ENCODE measurements at regions not wholly inside any gene's neighbourhood (a gene's known extent, or its start where the extent isn't known, plus 50 kb on each side); places are given as distances from the start of the nearest gene placed in this dataset.
"Not testable (repeated sequence)": the region's sequence is repeated elsewhere in the genome, so short reads cannot be mapped to it uniquely, and the experiment has no call there.

- no peak for DNase-seq
Measured at GRCh38 chr5:143659599-143660238, 152.2 kb upstream of the HMHB1 start.

- no peak for DNase-seq
Measured at GRCh38 chr5:143658956-143659355, 153.0 kb upstream of the HMHB1 start.

DNA sequence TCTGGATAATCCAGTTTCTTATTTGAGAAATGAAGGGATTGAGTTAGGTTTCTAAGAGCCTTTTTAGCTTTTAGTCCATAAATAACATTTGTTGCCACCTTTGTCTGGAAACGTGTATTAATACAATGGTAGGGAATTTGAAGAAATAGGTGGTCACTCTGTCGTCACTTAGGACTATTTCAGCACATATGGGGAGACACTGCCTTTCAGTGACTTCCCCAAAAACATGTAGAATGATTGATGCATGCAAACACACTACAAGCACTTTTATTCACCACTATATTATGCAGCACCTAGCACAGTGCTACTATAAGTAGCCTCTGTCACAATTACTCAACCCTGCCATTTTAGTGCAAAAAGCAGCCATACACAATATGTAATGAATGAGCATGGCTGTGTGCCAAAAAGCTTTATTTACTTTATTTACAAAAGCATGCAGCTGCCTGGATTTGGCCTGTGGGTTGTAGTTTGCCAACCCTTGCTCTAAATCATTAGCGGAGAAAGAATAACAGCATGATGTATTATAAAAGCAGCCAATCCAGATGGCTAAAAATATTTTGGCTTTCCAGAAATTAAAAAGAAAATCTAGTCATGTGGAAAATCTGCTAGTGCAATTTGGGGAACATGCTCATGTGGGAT, 154.2 kb upstream of the HMHB1 start:
- peak; percentile 45 for DNase-seq

DNA sequence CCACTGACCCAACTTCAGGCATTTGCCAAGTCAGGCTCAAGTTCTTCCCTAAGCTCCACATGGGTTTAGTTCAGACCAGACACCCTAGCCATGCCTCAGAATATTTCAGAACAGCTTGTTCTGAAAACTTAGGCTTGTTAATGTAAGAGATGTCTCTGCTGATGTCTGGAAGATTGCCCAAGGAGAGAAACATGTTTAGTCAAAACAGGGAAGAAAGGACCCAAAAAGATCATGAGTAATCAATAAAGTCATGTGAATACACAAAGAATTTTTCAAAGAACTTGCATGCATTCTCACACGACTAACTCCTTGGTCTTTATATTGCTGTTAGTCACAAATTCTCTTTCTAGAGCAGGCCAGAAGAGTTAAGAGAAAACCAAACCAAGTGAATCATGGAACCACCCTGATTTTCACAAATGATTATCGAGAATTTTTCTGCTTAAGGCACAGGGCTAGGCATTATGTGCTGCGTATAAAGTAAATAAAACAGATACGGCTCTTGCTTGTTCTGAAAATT, 158.1 kb upstream of the HMHB1 start:
- no peak for DNase-seq

GRCh38 chr5:143653256-143653655, 158.7 kb upstream of the HMHB1 start:
- no peak for DNase-seq

DNA sequence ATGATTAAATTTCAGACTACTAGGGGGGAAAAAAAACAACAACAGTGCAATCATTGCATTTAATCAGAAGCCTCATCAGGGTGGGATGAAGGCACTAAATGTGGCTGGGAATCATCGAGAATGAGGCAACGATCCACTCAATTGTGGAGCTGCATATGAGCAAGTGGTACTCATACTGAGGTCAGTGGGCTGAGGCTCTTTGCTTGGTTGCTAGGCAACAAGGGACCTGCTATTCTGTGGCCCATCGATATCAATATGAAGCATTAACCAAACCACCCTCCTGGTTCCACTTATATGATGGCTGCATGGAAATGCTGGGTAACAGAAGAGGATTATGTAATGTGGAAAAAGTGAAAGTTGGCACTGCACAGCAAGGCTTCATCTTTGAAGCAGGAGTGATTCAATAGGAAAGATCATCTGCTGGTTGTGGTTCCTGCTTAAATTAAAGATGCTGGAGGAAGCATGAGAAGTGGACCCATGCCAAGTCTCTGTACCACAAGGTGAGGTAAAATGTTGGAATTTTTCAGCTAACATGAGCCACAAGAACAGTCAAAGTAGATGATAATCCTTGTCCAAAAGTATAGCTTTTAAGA, 159.8 kb upstream of the HMHB1 start:
- no peak for DNase-seq

DNA sequence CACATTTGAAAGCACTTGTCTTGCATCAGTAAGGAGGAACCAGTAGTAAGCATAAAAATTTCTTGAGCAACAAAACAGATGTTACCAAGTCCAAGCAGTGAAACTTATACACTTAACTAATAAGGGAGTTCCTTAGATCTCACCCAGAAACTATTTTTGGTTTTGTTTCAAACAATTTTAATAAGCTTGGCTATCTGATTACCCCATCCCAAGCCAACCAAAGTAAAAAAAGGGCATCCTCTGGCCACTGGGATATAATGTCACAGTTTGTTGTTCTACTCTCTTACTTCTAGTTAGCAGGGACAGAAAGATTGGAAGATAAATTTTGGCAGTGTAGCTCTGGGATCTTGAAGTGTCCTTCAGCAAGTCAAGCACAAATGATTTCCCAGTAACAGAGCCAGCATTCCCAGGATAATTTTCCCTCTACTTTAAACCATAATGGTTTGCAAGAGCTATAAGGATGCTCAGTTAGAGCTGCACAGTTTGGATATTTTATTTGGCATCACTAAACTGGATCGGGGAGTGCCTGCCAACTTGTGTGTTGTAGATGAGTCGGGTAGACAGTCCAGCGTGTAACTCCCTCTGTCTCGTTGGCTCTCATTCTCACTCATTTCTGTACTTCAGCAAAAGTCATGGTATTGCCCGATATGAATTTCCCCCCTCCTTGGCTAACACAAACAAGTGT, 161.9 kb upstream of the HMHB1 start:
- peak; percentile 35 for DNase-seq

GRCh38 chr5:143648696-143649095, 163.3 kb upstream of the HMHB1 start:
- DNase-seq = no peak

DNA sequence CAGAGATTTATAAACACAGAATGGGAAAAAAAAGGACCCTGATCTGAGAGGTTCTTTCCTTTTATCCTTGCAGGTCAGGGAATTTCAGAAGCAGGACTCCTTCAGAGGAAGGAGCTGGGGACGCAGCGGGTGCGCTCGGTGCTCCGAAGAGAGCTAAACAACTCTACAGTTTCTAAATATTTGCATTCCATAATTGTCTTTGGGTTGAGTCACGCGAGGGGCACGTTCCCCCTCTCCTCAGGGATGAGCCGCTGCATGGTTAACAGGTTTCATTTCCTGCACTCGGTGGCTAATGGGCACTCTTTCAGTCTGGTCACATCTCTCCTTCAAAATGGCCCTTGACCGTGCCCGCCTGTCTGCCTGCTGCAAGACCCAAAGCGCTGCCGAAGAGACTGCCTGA, 165.0 kb upstream of the HMHB1 start:
- DNase-seq = no peak

DNA sequence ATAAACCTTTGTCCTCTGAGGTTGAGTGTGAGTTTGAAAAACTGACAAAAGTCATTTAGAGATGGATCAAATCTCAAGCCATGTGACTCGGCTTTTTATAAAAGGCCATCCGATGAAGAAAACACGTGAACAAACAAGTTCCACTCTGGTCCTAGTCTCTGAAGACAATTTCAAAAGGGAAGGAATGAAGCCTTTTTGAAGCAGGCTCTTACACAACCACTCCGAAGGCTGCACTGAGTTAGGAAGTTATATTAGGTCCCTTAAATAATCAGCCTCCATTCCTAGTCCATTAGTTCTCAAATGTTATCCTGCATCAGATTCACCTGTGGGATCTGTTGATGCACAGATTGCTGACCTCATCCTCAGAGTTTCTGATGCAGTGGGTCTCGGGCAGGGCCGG, 166.6 kb upstream of the HMHB1 start:
- no peak for DNase-seq

DNA sequence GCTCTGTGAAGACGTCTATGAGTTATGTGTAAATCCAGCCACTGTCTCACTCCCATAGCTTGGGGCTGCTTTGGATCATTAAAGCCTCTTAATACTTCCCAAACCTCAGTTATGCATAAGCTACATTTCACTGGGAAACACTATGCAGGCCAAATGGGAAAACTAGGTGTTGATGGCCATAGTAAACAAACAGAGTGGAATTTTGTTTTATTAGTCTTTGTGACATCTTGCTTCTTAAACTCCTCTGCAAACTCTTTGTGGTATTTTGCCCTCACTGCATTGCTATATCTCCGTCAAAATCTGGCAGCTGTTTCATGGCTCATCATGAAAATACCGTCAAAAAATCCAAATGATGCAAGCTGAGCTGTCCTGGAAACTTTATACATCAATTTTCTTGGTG, 167.2 kb upstream of the HMHB1 start:
- no peak for DNase-seq

DNA sequence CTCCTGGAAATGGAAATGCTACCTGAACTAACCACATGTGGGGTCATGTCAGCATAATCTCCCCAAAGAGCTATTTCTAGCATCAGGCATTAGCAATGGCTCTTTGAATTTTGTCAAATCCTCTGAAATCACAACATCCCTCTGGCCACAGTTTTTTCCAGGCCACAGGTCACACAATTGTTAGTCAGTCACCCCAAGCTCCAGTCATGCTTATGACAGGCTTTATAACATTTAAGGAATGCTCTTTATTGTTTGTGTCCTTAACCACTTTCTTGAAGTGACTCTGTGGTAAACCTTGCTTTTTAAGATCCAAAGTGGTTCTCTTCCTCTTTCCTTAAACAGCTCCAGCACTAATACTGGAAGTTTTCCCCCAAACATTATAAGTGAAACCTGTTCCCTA, 169.2 kb upstream of the HMHB1 start:
- DNase-seq = no peak

DNA sequence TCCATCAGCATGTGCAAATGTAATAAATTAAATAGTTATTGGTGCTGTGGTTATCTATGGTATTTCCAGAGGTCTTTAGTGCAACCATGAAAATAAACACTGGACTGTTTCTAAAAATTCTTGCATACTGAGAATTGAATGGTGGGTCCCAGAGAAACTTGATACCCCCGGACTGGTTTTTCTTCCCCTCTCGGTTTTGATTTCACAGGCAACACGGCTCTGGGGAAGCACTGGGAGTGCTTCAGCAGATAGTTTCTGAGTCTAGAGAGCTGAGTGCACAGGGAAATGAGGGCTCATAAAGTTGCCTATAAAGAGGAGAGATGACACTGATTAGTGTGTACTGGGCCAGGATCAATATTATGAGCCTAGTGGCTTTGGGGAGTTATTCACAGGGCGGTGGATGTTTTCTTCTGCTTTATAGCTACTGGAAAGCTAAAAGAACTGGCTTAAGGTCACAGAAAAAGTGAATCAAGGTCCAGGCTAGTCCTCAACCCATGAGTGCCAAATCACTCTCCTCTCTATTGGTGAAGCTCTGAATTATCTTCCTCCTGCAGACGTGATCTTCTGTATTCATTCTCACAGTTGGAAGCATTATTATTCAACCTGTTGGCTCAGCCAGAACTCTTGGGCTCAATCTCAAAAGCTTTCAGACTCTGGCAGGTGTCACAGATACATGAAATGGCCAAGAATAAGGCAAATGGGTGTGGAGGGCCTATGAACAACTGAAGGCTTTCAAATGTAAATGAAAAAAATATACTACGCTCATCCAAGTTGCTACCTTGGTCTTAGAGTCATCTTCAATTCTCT, 170.2 kb upstream of the HMHB1 start:
- DNase-seq = peak; percentile 19

GRCh38 chr5:143638654-143639053, 173.3 kb upstream of the HMHB1 start:
- no peak for DNase-seq

DNA sequence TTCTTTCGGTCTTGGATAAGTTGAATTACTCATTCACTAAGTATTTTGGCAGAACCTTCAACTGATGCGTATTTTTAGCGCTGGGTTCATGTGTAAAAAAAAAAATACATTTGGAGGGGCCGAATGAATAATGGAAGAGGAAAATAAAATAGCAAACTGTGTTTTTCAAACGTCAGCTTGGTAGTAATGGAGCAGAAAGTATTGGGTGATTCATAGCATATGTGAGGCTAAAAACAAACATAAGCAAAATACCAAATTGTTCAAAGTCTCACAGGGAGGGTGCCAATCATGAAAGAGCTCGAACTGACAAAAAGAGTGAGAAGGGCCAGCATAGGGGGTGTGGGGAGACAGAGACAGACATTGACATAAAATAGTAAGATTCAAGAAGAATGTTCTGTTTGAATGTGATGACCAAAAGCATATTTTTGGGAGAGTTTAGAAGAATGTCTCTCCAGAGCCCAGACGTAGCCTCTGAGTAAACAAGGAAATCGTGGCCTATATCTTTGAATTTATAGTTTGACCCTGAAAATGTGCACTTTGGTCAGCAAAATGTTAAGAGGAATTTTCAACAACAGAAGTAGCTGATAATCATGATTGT, 174.9 kb upstream of the HMHB1 start:
- DNase-seq = peak; percentile 34

GRCh38 chr5:143635888-143636287, 176.1 kb upstream of the HMHB1 start:
- DNase-seq = no peak

GRCh38 chr5:143635146-143635752, 176.7 kb upstream of the HMHB1 start:
- DNase-seq = no peak

DNA sequence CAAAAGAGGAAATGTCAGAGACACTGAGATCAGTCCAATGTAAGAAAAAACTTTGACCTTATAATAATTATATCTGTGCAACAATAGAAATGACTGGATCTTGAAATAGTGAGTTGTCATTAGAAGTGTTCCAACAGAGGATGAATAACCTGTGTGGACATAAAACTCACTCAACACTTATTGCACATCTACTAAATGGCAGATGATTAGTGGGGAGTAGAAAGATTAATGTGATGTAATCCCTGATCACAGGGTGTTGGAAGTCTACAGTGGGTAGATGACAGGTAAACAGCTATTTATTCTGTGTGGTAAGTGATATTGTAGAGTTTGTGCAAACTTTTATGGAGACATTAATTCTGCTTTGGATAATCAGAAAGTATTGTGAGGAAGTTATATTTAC, 177.3 kb upstream of the HMHB1 start:
- DNase-seq = no peak

DNA sequence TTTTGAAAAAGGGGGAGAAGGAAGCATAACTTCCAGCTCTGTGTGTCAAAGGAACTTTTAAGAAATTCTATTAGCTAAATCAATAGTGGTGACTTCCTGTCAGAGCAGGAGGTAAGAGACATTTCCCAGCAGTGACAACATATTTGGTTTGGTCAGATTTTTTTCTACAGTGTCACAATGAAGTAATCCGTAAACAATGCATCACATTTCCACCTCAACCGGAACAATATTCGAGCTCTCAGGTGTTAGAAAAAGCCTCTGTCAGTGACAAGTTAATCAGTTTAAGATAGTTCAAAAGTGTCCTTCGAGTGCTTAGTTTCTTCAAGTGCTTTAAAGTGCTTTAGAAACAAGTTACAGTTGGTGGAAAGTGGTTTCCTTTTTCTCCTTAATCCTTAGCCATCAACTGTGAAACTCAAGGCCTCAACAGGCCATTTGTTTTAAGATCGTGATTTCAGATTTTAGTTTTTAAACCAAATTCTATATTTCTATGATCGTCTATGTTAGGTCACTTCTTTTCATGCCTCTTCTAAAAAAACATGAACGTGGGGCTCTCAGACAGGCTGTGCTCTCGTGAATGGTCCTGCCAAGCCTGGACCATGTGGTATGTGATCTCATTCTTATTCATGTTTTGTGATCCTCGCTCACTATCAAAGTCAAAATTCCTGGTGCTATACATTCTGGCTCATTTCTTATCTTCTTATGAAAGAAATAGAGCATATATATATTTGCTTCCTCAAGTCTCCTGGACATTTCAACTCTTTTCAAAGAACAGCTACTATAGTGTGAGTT, 181.9 kb upstream of the HMHB1 start:
- no peak for DNase-seq

GRCh38 chr5:143625048-143625447, 186.9 kb upstream of the HMHB1 start:
- not testable (repeated sequence) for DNase-seq

DNA sequence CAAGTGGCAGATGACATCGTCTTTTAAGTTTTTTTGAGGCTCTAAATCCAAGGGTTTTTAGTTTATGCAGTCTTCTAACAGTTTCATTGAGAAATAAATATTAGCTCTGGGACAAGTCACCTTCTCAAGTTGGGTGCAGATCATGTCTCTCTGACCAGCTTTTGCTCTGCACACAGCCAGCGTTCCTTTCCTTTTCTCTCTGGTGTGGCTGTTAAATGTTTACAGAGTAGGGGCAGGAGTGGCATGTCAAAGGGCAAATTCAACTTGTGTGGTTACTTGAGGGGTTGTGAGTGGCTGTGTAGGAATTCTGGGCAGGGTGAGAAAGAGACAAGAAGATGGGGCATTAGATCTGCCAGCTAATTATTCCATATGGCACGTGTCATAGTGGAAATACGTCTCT, 187.5 kb upstream of the HMHB1 start:
- DNase-seq = no peak
